ENCODE measurements at regions not wholly inside any gene's neighbourhood (a gene's known extent, or its start where the extent isn't known, plus 50 kb on each side); places are given as distances from the start of the nearest gene placed in this dataset.

DNA sequence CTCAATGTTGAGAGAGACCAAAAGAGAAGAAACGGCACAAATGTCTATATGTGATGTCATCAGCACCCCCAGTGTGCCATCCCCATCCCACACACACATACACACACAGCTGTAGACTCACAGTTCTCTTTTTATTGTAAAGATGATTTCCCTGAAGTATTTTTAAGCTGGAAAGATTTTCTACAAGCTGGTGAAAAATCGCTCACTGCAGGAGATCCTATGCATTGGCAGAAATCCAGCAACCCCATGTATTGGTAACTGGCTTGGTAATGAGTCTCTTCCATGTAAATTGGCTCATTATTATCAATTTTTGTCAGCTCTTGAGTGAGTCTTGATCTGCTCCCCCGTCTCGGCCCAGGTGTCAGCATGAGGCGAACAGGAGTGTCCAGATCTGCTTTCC, 107.1 kb upstream of the UQCRFS1 start:
- no peak overlapping the region for H3K9ac ChIP-seq (ENCODE audit: control insufficient read depth, extremely low read depth, insufficient read depth, low read length)
- FAIRE-seq, result no peak
- TF ChIP-seq, protein P1, sequence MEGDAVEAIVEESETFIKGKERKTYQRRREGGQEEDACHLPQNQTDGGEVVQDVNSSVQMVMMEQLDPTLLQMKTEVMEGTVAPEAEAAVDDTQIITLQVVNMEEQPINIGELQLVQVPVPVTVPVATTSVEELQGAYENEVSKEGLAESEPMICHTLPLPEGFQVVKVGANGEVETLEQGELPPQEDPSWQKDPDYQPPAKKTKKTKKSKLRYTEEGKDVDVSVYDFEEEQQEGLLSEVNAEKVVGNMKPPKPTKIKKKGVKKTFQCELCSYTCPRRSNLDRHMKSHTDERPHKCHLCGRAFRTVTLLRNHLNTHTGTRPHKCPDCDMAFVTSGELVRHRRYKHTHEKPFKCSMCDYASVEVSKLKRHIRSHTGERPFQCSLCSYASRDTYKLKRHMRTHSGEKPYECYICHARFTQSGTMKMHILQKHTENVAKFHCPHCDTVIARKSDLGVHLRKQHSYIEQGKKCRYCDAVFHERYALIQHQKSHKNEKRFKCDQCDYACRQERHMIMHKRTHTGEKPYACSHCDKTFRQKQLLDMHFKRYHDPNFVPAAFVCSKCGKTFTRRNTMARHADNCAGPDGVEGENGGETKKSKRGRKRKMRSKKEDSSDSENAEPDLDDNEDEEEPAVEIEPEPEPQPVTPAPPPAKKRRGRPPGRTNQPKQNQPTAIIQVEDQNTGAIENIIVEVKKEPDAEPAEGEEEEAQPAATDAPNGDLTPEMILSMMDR (optimal IDR thresholded peaks at IDR 0.05 in 1 of 3, IDR thresholded peaks at IDR 0.05 in 1 of 3, conservative IDR thresholded peaks at IDR 0.05 in 1 of 3; ENCODE audit: extremely low read depth in 1 of 3, insufficient read depth in 2 of 3, low read length in 3 of 3), result no peak
- no peak for TF ChIP-seq EZH2 (IDR thresholded peaks at IDR 0.05; ENCODE audit: low read length)
- dilution Hi-C loops (cut with MboI; ENCODE audit: extremely low pct_ligation_motif_present, low sequenced_read_pairs), result no loop called here
- H3K4me1 ChIP-seq (ENCODE audit: control insufficient read depth, extremely low read depth, insufficient read depth, low read length), result no peaks in the 10 kb centered on the region
- H3K9me3 ChIP-seq (ENCODE audit: control insufficient read depth, low read depth, low read length), result peaks cover 10% of the 10 kb centered on the region
- DNase-seq (ENCODE audit: low read depth, low spot score), result no peak
- H4K20me1 ChIP-seq (ENCODE audit: control insufficient read depth, extremely low read depth, insufficient read depth, low read length), result no peaks in the 10 kb centered on the region
- H2AFZ ChIP-seq (ENCODE audit: control insufficient read depth, low read length), result no peak overlapping the region
- no peak overlapping the region for H3K4me2 ChIP-seq (ENCODE audit: control insufficient read depth, extremely low read depth, insufficient read depth, low read depth, low read length)
- H3K27ac ChIP-seq (ENCODE audit: control insufficient read depth, insufficient read depth, low read length), result no peak overlapping the region
- no peaks in the 10 kb centered on the region for H3K79me2 ChIP-seq (ENCODE audit: control insufficient read depth, insufficient read depth, low read length)
- no peak overlapping the region for H3K4me3 ChIP-seq (ENCODE audit: control insufficient read depth in 2 of 3, extremely low read depth in 1 of 3, insufficient read depth in 2 of 3, low read depth in 1 of 3, low read length in 3 of 3)
- no peaks in the 10 kb centered on the region for H3K36me3 ChIP-seq (ENCODE audit: control insufficient read depth in 2 of 2, extremely low read depth in 1 of 2, insufficient read depth in 2 of 2, low read length in 2 of 2)
- H3K9me1 ChIP-seq (ENCODE audit: control insufficient read depth, extremely low read depth, insufficient read depth, low read length), result no peaks in the 10 kb centered on the region
- H3K27me3 ChIP-seq (ENCODE audit: control insufficient read depth, extremely low read depth, insufficient read depth, low read length), result no peaks in the 10 kb centered on the region

DNA sequence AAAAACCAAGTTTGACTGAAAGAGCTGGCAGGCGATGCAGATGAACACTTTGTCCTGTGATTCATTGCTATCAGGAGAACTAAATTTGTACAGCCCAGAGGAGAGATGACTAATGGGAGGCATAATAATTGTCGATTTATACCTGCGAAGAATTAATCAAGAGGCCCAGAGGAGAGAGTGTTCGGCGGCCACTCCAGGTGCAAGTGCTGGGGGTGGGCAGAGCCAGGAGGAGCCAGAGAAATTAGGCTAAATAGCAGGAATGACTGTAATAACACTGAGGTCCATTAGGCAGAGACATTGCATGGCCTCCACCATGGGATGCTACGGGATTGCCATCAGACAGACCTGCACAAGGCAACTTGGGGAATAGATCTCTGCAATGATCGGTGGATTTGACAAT, 107.7 kb upstream of the UQCRFS1 start:
- dilution Hi-C loops (cut with MboI; ENCODE audit: extremely low pct_ligation_motif_present, low sequenced_read_pairs), result no loop called here
- TF ChIP-seq, protein P1 (optimal IDR thresholded peaks at IDR 0.05 in 1 of 3, IDR thresholded peaks at IDR 0.05 in 1 of 3, conservative IDR thresholded peaks at IDR 0.05 in 1 of 3; ENCODE audit: extremely low read depth in 1 of 3, insufficient read depth in 2 of 3, low read length in 3 of 3), result no peak
- TF ChIP-seq EZH2 (IDR thresholded peaks at IDR 0.05; ENCODE audit: low read length), result no peak
- Histone ChIP-seq H3K36me3 (ENCODE audit: control insufficient read depth in 2 of 2, extremely low read depth in 1 of 2, insufficient read depth in 2 of 2, low read length in 2 of 2) (no peaks in the 10 kb centered on the region), H3K79me2 (ENCODE audit: control insufficient read depth, insufficient read depth, low read length) (no peaks in the 10 kb centered on the region), H3K9me1 (ENCODE audit: control insufficient read depth, extremely low read depth, insufficient read depth, low read length) (no peaks in the 10 kb centered on the region), H3K27ac (ENCODE audit: control insufficient read depth, insufficient read depth, low read length) (no peak overlapping the region), H3K9me3 (ENCODE audit: control insufficient read depth, low read depth, low read length) (peaks cover 9% of the 10 kb centered on the region), H3K9ac (ENCODE audit: control insufficient read depth, extremely low read depth, insufficient read depth, low read length) (no peak overlapping the region), H3K4me2 (ENCODE audit: control insufficient read depth, extremely low read depth, insufficient read depth, low read depth, low read length) (no peak overlapping the region), H3K4me3 (ENCODE audit: control insufficient read depth in 2 of 3, extremely low read depth in 1 of 3, insufficient read depth in 2 of 3, low read depth in 1 of 3, low read length in 3 of 3) (no peak overlapping the region), H3K27me3 (ENCODE audit: control insufficient read depth, extremely low read depth, insufficient read depth, low read length) (no peaks in the 10 kb centered on the region), H3K4me1 (ENCODE audit: control insufficient read depth, extremely low read depth, insufficient read depth, low read length) (no peaks in the 10 kb centered on the region), H4K20me1 (ENCODE audit: control insufficient read depth, extremely low read depth, insufficient read depth, low read length) (no peaks in the 10 kb centered on the region), H2AFZ (ENCODE audit: control insufficient read depth, low read length) (no peak overlapping the region)
- no peak for DNase-seq (ENCODE audit: low read depth, low spot score)
- no peak for FAIRE-seq

Measured in keratinocyte (primary cell).